Coronary artery (tissue), 2 donors: ENCODE measurements at regions not wholly inside any gene's neighbourhood (a gene's known extent, or its start where the extent isn't known, plus 50 kb on each side); places are given as distances from the start of the nearest gene placed in this dataset.

Source experiments
- DNase-seq: peaks from one replicate; pipeline ENCODE4 v3.0.0-alpha.2; 2017; ENCODE audit warnings: low spot score
- H3K27ac ChIP-seq, 2 donors: fragments of 200-600 bp; sonication (generic); one replicate each; pipeline ENCODE4 v1.5.1; 2016 to 2019
- H3K4me3 ChIP-seq: fragments of 200-600 bp; sonication (generic); 2 replicates; pipeline ENCODE4 v1.5.1; 2016; ENCODE audit warnings: mild to moderate bottlenecking, moderate library complexity
- CTCF ChIP-seq: fragments of 200-600 bp; sonication (generic); IDR thresholded peaks from one replicate; pipeline ENCODE4 v1.5.1; 2019; ENCODE audit warnings: antibody characterized with exemption

- H3K27ac ChIP-seq = no peak overlapping the region
- DNase-seq = no peak
- TF ChIP-seq CTCF = no peak
These were observed 103.3 kb upstream of the FGGY start for GRCh38 chr1:59193443-59194093.

GRCh38 chr1:59194621-59195020 is 102.3 kb upstream of the FGGY start:
- Histone ChIP-seq H3K27ac (no peak overlapping the region), H3K4me3 (no peak overlapping the region)
- no peak for TF ChIP-seq CTCF
- no peak for DNase-seq

More at GRCh38 chr1:59193443-59194093, 103.3 kb upstream of the FGGY start:
- no peak overlapping the region for H3K4me3 ChIP-seq

GRCh38 chr1:59195151-59195550 is 101.7 kb upstream of the FGGY start:
- no peak for DNase-seq
- no peak for TF ChIP-seq CTCF
- no peak overlapping the region for H3K27ac ChIP-seq

GRCh38 chr1:59198564-59198963 is 98.3 kb upstream of the FGGY start:
- Histone ChIP-seq H3K27ac (no peak overlapping the region), H3K4me3 (no peak overlapping the region)
- DNase-seq = no peak
- no peak for TF ChIP-seq CTCF

More at GRCh38 chr1:59195151-59195550, 101.7 kb upstream of the FGGY start:
- H3K4me3 ChIP-seq = no peak overlapping the region

- DNase-seq = no peak
- Histone ChIP-seq H3K27ac (no peak overlapping the region), H3K4me3 (no peak overlapping the region)
- TF ChIP-seq CTCF = no peak
These were observed 97.7 kb upstream of the FGGY start for GRCh38 chr1:59199147-59199546.

- no peak overlapping the region for H3K27ac ChIP-seq
These were observed 97.0 kb upstream of the FGGY start for GRCh38 chr1:59199719-59200376.

More at GRCh38 chr1:59199719-59200376, 97.0 kb upstream of the FGGY start:
- no peak for DNase-seq
- no peak for TF ChIP-seq CTCF
- no peak overlapping the region for H3K4me3 ChIP-seq
